Amniotic epithelial cell (primary cell): ENCODE measurements at regions not wholly inside any gene's neighbourhood (a gene's known extent, or its start where the extent isn't known, plus 50 kb on each side); places are given as distances from the start of the nearest gene placed in this dataset.

Experiments used
- DNase-seq: peaks from one replicate; pipeline ENCODE4 v3.0.0-alpha.2; 2010; ENCODE audit warnings: low read depth

GRCh38 chr15:38647683-38648082 lies 83.1 kb upstream of the RASGRP1 start:
- DNase-seq: peak; percentile 61

- DNase-seq: peak; percentile 75
These were observed 83.7 kb upstream of the RASGRP1 start for GRCh38 chr15:38648121-38648843.

GRCh38 chr15:38650384-38650783 lies 85.8 kb upstream of the RASGRP1 start:
- DNase-seq: no peak

- DNase-seq: no peak
These were observed 86.3 kb upstream of the RASGRP1 start for GRCh38 chr15:38650936-38651327.

GRCh38 chr15:38651328-38652038 lies 86.9 kb upstream of the RASGRP1 start:
- no peak for DNase-seq

- no peak for DNase-seq
These were observed 87.7 kb upstream of the RASGRP1 start for GRCh38 chr15:38652183-38652794.

GRCh38 chr15:38652998-38653397 lies 88.4 kb upstream of the RASGRP1 start:
- no peak for DNase-seq

- DNase-seq: no peak
These were observed 93.8 kb upstream of the RASGRP1 start for GRCh38 chr15:38658431-38658830.

- DNase-seq: no peak
These were observed 96.1 kb upstream of the RASGRP1 start for GRCh38 chr15:38660738-38661137.

GRCh38 chr15:38662033-38662802 lies 97.6 kb upstream of the RASGRP1 start:
- DNase-seq: no peak

GRCh38 chr15:38662805-38663204 lies 98.2 kb upstream of the RASGRP1 start:
- no peak for DNase-seq

- DNase-seq: no peak
These were observed 101.1 kb upstream of the RASGRP1 start for GRCh38 chr15:38665586-38666305.

GRCh38 chr15:38666865-38667510 lies 102.4 kb upstream of the RASGRP1 start:
- no peak for DNase-seq

GRCh38 chr15:38667890-38668850 lies 103.6 kb upstream of the RASGRP1 start:
- no peak for DNase-seq

GRCh38 chr15:38668898-38669391 lies 104.3 kb upstream of the RASGRP1 start:
- no peak for DNase-seq

GRCh38 chr15:38670128-38671005 lies 105.8 kb upstream of the RASGRP1 start:
- DNase-seq: no peak

GRCh38 chr15:38671006-38671387 lies 106.4 kb upstream of the RASGRP1 start:
- no peak for DNase-seq

- DNase-seq: peak; percentile 21
These were observed 107.2 kb upstream of the RASGRP1 start for GRCh38 chr15:38671675-38672254.

- DNase-seq: no peak
These were observed 107.7 kb upstream of the RASGRP1 start for GRCh38 chr15:38672273-38672672.
